Esophagus mucosa (tissue), 1 donor: ENCODE measurements at regions not wholly inside any gene's neighbourhood (a gene's known extent, or its start where the extent isn't known, plus 50 kb on each side); places are given as distances from the start of the nearest gene placed in this dataset.
"Not testable (repeated sequence)": the region's sequence is repeated elsewhere in the genome, so short reads cannot be mapped to it uniquely, and the experiment has no call there.

Source experiments
- ATAC-seq: fragments of 200-7000 bp; cut with Tn5 transposase; one replicate; pipeline ENCODE4 v1.9.1; 2020
- donor health status: DM: yes; HTN: yes; CAD: no.

- ATAC-seq = not testable (repeated sequence)
Observed at GRCh38 chrX:119296973-119297372, 60.9 kb downstream of the PGRMC1 start.

GRCh38 chrX:119299812-119300211 is 63.7 kb downstream of the PGRMC1 start:
- not testable (repeated sequence) for ATAC-seq

GRCh38 chrX:119303137-119303536 is 67.1 kb downstream of the PGRMC1 start:
- ATAC-seq = no peak

- ATAC-seq = no peak
Observed at GRCh38 chrX:119325456-119325855, 73.7 kb upstream of the SLC25A43 start.

GRCh38 chrX:119331873-119332272 is 67.3 kb upstream of the SLC25A43 start:
- not testable (repeated sequence) for ATAC-seq

- ATAC-seq = not testable (repeated sequence)
Observed at GRCh38 chrX:119332855-119333720, 66.0 kb upstream of the SLC25A43 start.

GRCh38 chrX:119333721-119334032 is 65.5 kb upstream of the SLC25A43 start:
- ATAC-seq = not testable (repeated sequence)

- not testable (repeated sequence) for ATAC-seq
Observed at GRCh38 chrX:119334468-119335050, 64.6 kb upstream of the SLC25A43 start.

- ATAC-seq = no peak
Observed at GRCh38 chrX:119337201-119337600, 61.9 kb upstream of the SLC25A43 start.

- ATAC-seq = no peak
Observed at GRCh38 chrX:119340606-119341205, 58.4 kb upstream of the SLC25A43 start.

- peak; percentile 67 for ATAC-seq
Observed at GRCh38 chrX:119343856-119344255, 55.3 kb upstream of the SLC25A43 start.
